ENCODE measurements at regions not wholly inside any gene's neighbourhood (a gene's known extent, or its start where the extent isn't known, plus 50 kb on each side); places are given as distances from the start of the nearest gene placed in this dataset.
"Not testable (repeated sequence)": the region's sequence is repeated elsewhere in the genome, so short reads cannot be mapped to it uniquely, and the experiment has no call there.

- no peak for DNase-seq (ENCODE audit: low read depth in 2 of 3, low spot score in 2 of 3)
Measured at GRCh38 chr6:139962654-139963347, 588.4 kb upstream of the CITED2 start.

- no peak for DNase-seq (ENCODE audit: low read depth in 2 of 3, low spot score in 2 of 3)
Measured at GRCh38 chr6:139961190-139961589, 586.7 kb upstream of the CITED2 start.

GRCh38 chr6:139960671-139961070 lies 586.2 kb upstream of the CITED2 start:
- no peak for DNase-seq (ENCODE audit: low read depth in 2 of 3, low spot score in 2 of 3)

- no peak for DNase-seq (ENCODE audit: low read depth in 2 of 3, low spot score in 2 of 3)
Measured at GRCh38 chr6:139955366-139956155, 581.1 kb upstream of the CITED2 start.

GRCh38 chr6:139954463-139955071 lies 580.1 kb upstream of the CITED2 start:
- no peak for DNase-seq (ENCODE audit: low read depth in 2 of 3, low spot score in 2 of 3)

GRCh38 chr6:139953780-139954179 lies 579.3 kb upstream of the CITED2 start:
- DNase-seq (ENCODE audit: low read depth in 2 of 3, low spot score in 2 of 3): not testable (repeated sequence)

- DNase-seq (ENCODE audit: low read depth in 2 of 3, low spot score in 2 of 3): no peak
Measured at GRCh38 chr6:139951172-139951571, 576.7 kb upstream of the CITED2 start.

- DNase-seq (ENCODE audit: low read depth in 2 of 3, low spot score in 2 of 3): no peak
Measured at GRCh38 chr6:139944976-139945375, 570.5 kb upstream of the CITED2 start.

- DNase-seq (ENCODE audit: low read depth in 2 of 3, low spot score in 2 of 3): no peak
Measured at GRCh38 chr6:139944131-139944530, 569.7 kb upstream of the CITED2 start.

GRCh38 chr6:139943391-139943790 lies 568.9 kb upstream of the CITED2 start:
- DNase-seq (ENCODE audit: low read depth in 2 of 3, low spot score in 2 of 3): no peak

GRCh38 chr6:139942331-139942730 lies 567.9 kb upstream of the CITED2 start:
- no peak for DNase-seq (ENCODE audit: low read depth in 2 of 3, low spot score in 2 of 3)

- DNase-seq (ENCODE audit: low read depth in 2 of 3, low spot score in 2 of 3): no peak
Measured at GRCh38 chr6:139941826-139942225, 567.4 kb upstream of the CITED2 start.

GRCh38 chr6:139940741-139941729 lies 566.6 kb upstream of the CITED2 start:
- DNase-seq (ENCODE audit: low read depth in 2 of 3, low spot score in 2 of 3): no peak

GRCh38 chr6:139939189-139939979 lies 564.9 kb upstream of the CITED2 start:
- no peak for DNase-seq (ENCODE audit: low read depth in 2 of 3, low spot score in 2 of 3)

GRCh38 chr6:139932671-139933070 lies 558.2 kb upstream of the CITED2 start:
- no peak for DNase-seq (ENCODE audit: low read depth in 2 of 3, low spot score in 2 of 3)

- DNase-seq (ENCODE audit: low read depth in 2 of 3, low spot score in 2 of 3): no peak
Measured at GRCh38 chr6:139931747-139932146, 557.3 kb upstream of the CITED2 start.

- no peak for DNase-seq (ENCODE audit: low read depth in 2 of 3, low spot score in 2 of 3)
Measured at GRCh38 chr6:139927742-139928305, 553.4 kb upstream of the CITED2 start.

GRCh38 chr6:139927236-139927635 lies 552.8 kb upstream of the CITED2 start:
- no peak for DNase-seq (ENCODE audit: low read depth in 2 of 3, low spot score in 2 of 3)

- DNase-seq (ENCODE audit: low read depth in 2 of 3, low spot score in 2 of 3): no peak
Measured at GRCh38 chr6:139926711-139927110, 552.3 kb upstream of the CITED2 start.
